Adrenal gland (tissue), 5 donors: ENCODE measurements at regions not wholly inside any gene's neighbourhood (a gene's known extent, or its start where the extent isn't known, plus 50 kb on each side); places are given as distances from the start of the nearest gene placed in this dataset.

ENCODE experiments used
- POLR2A ChIP-seq, 2 donors: fragments of 450-650 bp; IDR thresholded peaks; one replicate each; pipeline ENCODE4 v1.6.1; 2017; ENCODE audit warnings: antibody characterized with exemption in 2 of 2, mild to moderate bottlenecking in 2 of 2, moderate library complexity in 1 of 2
- TF ChIP-seq, protein P1 (sequence below), 6 experiments: fragments of 450-650 bp in 4 of 6; fragments of 200-600 bp in 2 of 6; sonication (generic) in 1 of 6; IDR thresholded peaks; 1 replicate in 5 of 6; 2 replicates in 1 of 6; pipeline versions ENCODE4 v1.5.1 to v1.8.0; 2016 to 2021; ENCODE audit warnings: antibody characterized with exemption in 6 of 6, mild to moderate bottlenecking in 2 of 6, moderate library complexity in 1 of 6
- donor health status: DM: no; HTN: no; CAD: no.

DNA sequence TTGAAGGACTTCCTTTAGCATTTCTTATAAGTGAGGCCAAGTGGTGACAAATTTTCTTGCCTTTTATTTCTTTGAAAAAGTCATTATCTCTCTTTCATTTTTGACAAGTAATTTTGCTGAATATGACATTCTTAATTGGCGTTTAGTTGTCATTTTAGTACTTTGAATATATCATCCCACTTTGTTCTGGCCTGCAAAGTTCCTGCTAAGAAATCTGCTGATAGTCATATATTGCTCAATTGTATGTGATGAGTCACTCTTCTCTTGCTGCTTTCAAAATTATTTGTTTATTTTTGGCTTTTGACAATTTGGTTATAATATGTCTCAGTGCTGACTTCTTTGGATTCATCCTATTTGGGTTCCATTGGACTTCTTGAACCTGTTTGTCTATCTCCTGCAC is 312.6 kb downstream of the DUSP10 start:
- TF ChIP-seq, protein P1, sequence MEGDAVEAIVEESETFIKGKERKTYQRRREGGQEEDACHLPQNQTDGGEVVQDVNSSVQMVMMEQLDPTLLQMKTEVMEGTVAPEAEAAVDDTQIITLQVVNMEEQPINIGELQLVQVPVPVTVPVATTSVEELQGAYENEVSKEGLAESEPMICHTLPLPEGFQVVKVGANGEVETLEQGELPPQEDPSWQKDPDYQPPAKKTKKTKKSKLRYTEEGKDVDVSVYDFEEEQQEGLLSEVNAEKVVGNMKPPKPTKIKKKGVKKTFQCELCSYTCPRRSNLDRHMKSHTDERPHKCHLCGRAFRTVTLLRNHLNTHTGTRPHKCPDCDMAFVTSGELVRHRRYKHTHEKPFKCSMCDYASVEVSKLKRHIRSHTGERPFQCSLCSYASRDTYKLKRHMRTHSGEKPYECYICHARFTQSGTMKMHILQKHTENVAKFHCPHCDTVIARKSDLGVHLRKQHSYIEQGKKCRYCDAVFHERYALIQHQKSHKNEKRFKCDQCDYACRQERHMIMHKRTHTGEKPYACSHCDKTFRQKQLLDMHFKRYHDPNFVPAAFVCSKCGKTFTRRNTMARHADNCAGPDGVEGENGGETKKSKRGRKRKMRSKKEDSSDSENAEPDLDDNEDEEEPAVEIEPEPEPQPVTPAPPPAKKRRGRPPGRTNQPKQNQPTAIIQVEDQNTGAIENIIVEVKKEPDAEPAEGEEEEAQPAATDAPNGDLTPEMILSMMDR (IDR thresholded peaks at IDR 0.05) = no peak
- TF ChIP-seq POLR2A (IDR thresholded peaks at IDR 0.05) = no peak
